CD8-positive, alpha-beta memory T cell (primary cell): ENCODE measurements at regions not wholly inside any gene's neighbourhood (a gene's known extent, or its start where the extent isn't known, plus 50 kb on each side); places are given as distances from the start of the nearest gene placed in this dataset.

Source experiments
- CTCF ChIA-PET: fragments of 350-600 bp; sonication (Branson Sonifier 250); formaldehyde crosslinking; loops from one replicate; lab custom pipeline; 2021; ENCODE audit warnings: antibody characterized with exemption; lab: Charles Lee
- POLR2A ChIA-PET: fragments of 350-600 bp; sonication (Branson Sonifier 250); formaldehyde crosslinking; loops from one replicate; lab custom pipeline; 2021; ENCODE audit warnings: antibody characterized with exemption; lab: Charles Lee
- DNase-seq, 5 donors: peaks; one replicate each; pipeline versions ENCODE4 v3.0.0 to v3.0.0-alpha.2; 2020 to 2022; ENCODE audit warnings: mixed read lengths in 1 of 5
- H3K27ac ChIP-seq: one replicate; pipeline ENCODE4 v1.7.0; 2013; ENCODE audit warnings: low read depth, mild to moderate bottlenecking, low read length, moderate library complexity
- H3K27me3 ChIP-seq: 2 replicates; pipeline ENCODE4 v1.7.0; 2013; ENCODE audit warnings: low read length, mild to moderate bottlenecking; ENCODE audit not compliant: insufficient read depth, poor library complexity, severe bottlenecking
- H3K36me3 ChIP-seq: 2 replicates; pipeline ENCODE4 v1.7.0; 2013; ENCODE audit warnings: mild to moderate bottlenecking, low read length, moderate library complexity; ENCODE audit not compliant: insufficient read depth
- H3K4me1 ChIP-seq: 2 replicates; pipeline ENCODE4 v1.7.0; 2013; ENCODE audit warnings: mild to moderate bottlenecking, low read length, moderate library complexity; ENCODE audit not compliant: insufficient read depth
- H3K4me3 ChIP-seq: 2 replicates; pipeline ENCODE4 v1.7.0; 2013; ENCODE audit warnings: mild to moderate bottlenecking, low read length
- H3K9me3 ChIP-seq: 2 replicates; pipeline ENCODE4 v1.7.0; 2013; ENCODE audit warnings: mild to moderate bottlenecking, low read length
- H3K27ac Mint-ChIP-seq, 8 donors: one replicate each; pipeline ENCODE4 v1.8.0; 2020 to 2021; ENCODE audit warnings: mixed read lengths in 8 of 8, mild to moderate bottlenecking in 6 of 8, inconsistent platforms in 3 of 8, moderate library complexity in 3 of 8
- H3K27me3 Mint-ChIP-seq, 2 donors: one replicate each; pipeline ENCODE4 v1.8.0; 2020 to 2021; ENCODE audit warnings: mixed read lengths in 2 of 2, mild to moderate bottlenecking in 1 of 2, moderate library complexity in 1 of 2
- H3K36me3 Mint-ChIP-seq, 3 donors: one replicate each; pipeline ENCODE4 v1.8.0; 2020 to 2021; ENCODE audit warnings: mixed read lengths in 3 of 3, inconsistent platforms in 1 of 3, mild to moderate bottlenecking in 1 of 3
- H3K4me1 Mint-ChIP-seq, 3 donors: one replicate each; pipeline ENCODE4 v1.8.0; 2020 to 2021; ENCODE audit warnings: mixed read lengths in 3 of 3, inconsistent platforms in 1 of 3, mild to moderate bottlenecking in 1 of 3
- H3K4me3 Mint-ChIP-seq, 7 donors: one replicate each; pipeline ENCODE4 v1.8.0; 2020 to 2021; ENCODE audit warnings: mixed read lengths in 7 of 7, mild to moderate bottlenecking in 6 of 7, moderate library complexity in 4 of 7, inconsistent platforms in 2 of 7
- H3K9me3 Mint-ChIP-seq, 5 donors: one replicate each; pipeline ENCODE4 v1.8.0; 2020 to 2022; ENCODE audit warnings: mixed read lengths in 5 of 5, mild to moderate bottlenecking in 3 of 5, moderate library complexity in 2 of 5, inconsistent platforms in 1 of 5

GRCh38 chr11:70647188-70648166 lies 249.1 kb downstream of the CTTN start:
- ChIA-PET POLR2A (no interaction called here), CTCF (no interaction called here)
- Mint-ChIP-seq H3K27ac (no peak overlapping the region), H3K9me3 (peaks cover 0 to 4% (median 0%) of the 10 kb centered on the region in 5 donors), H3K4me3 (no peak overlapping the region), H3K36me3 (no peaks in the 10 kb centered on the region), H3K27me3 (peaks cover 10 to 25% of the 10 kb centered on the region in 2 donors), H3K4me1 (no peaks in the 10 kb centered on the region)
- Histone ChIP-seq H3K27ac (no peak overlapping the region), H3K4me3 (no peak overlapping the region), H3K4me1 (no peaks in the 10 kb centered on the region), H3K36me3 (no peaks in the 10 kb centered on the region), H3K27me3 (no peaks in the 10 kb centered on the region), H3K9me3 (no peaks in the 10 kb centered on the region)
- DNase-seq: no peak

GRCh38 chr11:70650075-70650909 lies 252.0 kb downstream of the CTTN start:
- POLR2A ChIA-PET: no interaction called here
- CTCF ChIA-PET: no interaction called here
- Mint-ChIP-seq H3K36me3 (no peaks in the 10 kb centered on the region), H3K4me3 (no peak overlapping the region), H3K27ac (no peak overlapping the region), H3K9me3 (peaks cover 0 to 4% (median 0%) of the 10 kb centered on the region in 5 donors), H3K27me3 (peaks cover 5 to 14% of the 10 kb centered on the region in 2 donors), H3K4me1 (no peaks in the 10 kb centered on the region)
- no peak for DNase-seq
- Histone ChIP-seq H3K4me3 (no peak overlapping the region), H3K9me3 (no peaks in the 10 kb centered on the region), H3K27ac (no peak overlapping the region), H3K27me3 (no peaks in the 10 kb centered on the region), H3K4me1 (no peaks in the 10 kb centered on the region), H3K36me3 (no peaks in the 10 kb centered on the region)

- no peaks in the 10 kb centered on the region for H3K4me1 Mint-ChIP-seq
- Histone ChIP-seq H3K27ac (no peak overlapping the region), H3K27me3 (no peaks in the 10 kb centered on the region), H3K9me3 (no peaks in the 10 kb centered on the region), H3K36me3 (no peaks in the 10 kb centered on the region), H3K4me1 (no peaks in the 10 kb centered on the region), H3K4me3 (no peak overlapping the region)
- peaks cover 3 to 18% of the 10 kb centered on the region in 2 donors for H3K27me3 Mint-ChIP-seq
- CTCF ChIA-PET: no interaction called here
- POLR2A ChIA-PET: no interaction called here
- DNase-seq: no peak
- H3K36me3 Mint-ChIP-seq: no peaks in the 10 kb centered on the region
- H3K27ac Mint-ChIP-seq: no peak overlapping the region
- H3K4me3 Mint-ChIP-seq: no peak overlapping the region
- peaks cover 0 to 4% (median 0%) of the 10 kb centered on the region in 5 donors for H3K9me3 Mint-ChIP-seq
Measured at GRCh38 chr11:70651031-70651430, 252.7 kb downstream of the CTTN start.

- Histone ChIP-seq H3K27ac (no peak overlapping the region), H3K4me3 (no peak overlapping the region), H3K36me3 (no peaks in the 10 kb centered on the region), H3K9me3 (no peaks in the 10 kb centered on the region), H3K27me3 (no peaks in the 10 kb centered on the region), H3K4me1 (no peaks in the 10 kb centered on the region)
- Mint-ChIP-seq H3K27me3 (peaks cover 8 to 22% of the 10 kb centered on the region in 2 donors), H3K4me1 (no peaks in the 10 kb centered on the region), H3K9me3 (peaks cover 0 to 2% (median 0%) of the 10 kb centered on the region in 5 donors), H3K27ac (peak overlapping the region in 1 of 8 donors; percentile 24), H3K36me3 (no peaks in the 10 kb centered on the region), H3K4me3 (no peak overlapping the region)
- DNase-seq: no peak
- POLR2A ChIA-PET: no interaction called here
- CTCF ChIA-PET: no interaction called here
Measured at GRCh38 chr11:70654016-70654415, 255.7 kb downstream of the CTTN start.

GRCh38 chr11:70655816-70656215 lies 257.5 kb downstream of the CTTN start:
- Histone ChIP-seq H3K27ac (no peak overlapping the region), H3K27me3 (no peaks in the 10 kb centered on the region), H3K4me3 (no peak overlapping the region), H3K4me1 (no peaks in the 10 kb centered on the region), H3K9me3 (no peaks in the 10 kb centered on the region), H3K36me3 (no peaks in the 10 kb centered on the region)
- no peaks in the 10 kb centered on the region for H3K36me3 Mint-ChIP-seq
- ChIA-PET CTCF (no interaction called here), POLR2A (no interaction called here)
- H3K27me3 Mint-ChIP-seq: peaks cover 10 to 32% of the 10 kb centered on the region in 2 donors
- H3K27ac Mint-ChIP-seq: no peak overlapping the region
- no peak for DNase-seq
- no peaks in the 10 kb centered on the region for H3K4me1 Mint-ChIP-seq
- H3K4me3 Mint-ChIP-seq: no peak overlapping the region
- peaks cover 0 to 2% (median 0%) of the 10 kb centered on the region in 5 donors for H3K9me3 Mint-ChIP-seq

GRCh38 chr11:70656252-70656651 lies 257.9 kb downstream of the CTTN start:
- Histone ChIP-seq H3K9me3 (no peaks in the 10 kb centered on the region), H3K36me3 (no peaks in the 10 kb centered on the region), H3K27ac (no peak overlapping the region), H3K4me3 (no peak overlapping the region), H3K4me1 (no peaks in the 10 kb centered on the region), H3K27me3 (no peaks in the 10 kb centered on the region)
- ChIA-PET POLR2A (no interaction called here), CTCF (no interaction called here)
- Mint-ChIP-seq H3K27me3 (peaks cover 13 to 36% of the 10 kb centered on the region in 2 donors), H3K9me3 (no peaks in the 10 kb centered on the region), H3K36me3 (no peaks in the 10 kb centered on the region), H3K27ac (no peak overlapping the region), H3K4me3 (no peak overlapping the region), H3K4me1 (no peaks in the 10 kb centered on the region)
- DNase-seq: no peak

- no peak for DNase-seq
- no peak overlapping the region for H3K27ac ChIP-seq
- no peak overlapping the region for H3K27ac Mint-ChIP-seq
- no peaks in the 10 kb centered on the region for H3K36me3 Mint-ChIP-seq
- peaks cover 24 to 55% of the 10 kb centered on the region in 2 donors for H3K27me3 Mint-ChIP-seq
- H3K4me1 Mint-ChIP-seq: no peaks in the 10 kb centered on the region
- CTCF ChIA-PET: no interaction called here
- no peak overlapping the region for H3K4me3 ChIP-seq
- no peaks in the 10 kb centered on the region for H3K9me3 ChIP-seq
- H3K4me3 Mint-ChIP-seq: no peak overlapping the region
- H3K27me3 ChIP-seq: peaks cover 5% of the 10 kb centered on the region
- H3K36me3 ChIP-seq: no peaks in the 10 kb centered on the region
- H3K9me3 Mint-ChIP-seq: no peaks in the 10 kb centered on the region
- POLR2A ChIA-PET: no interaction called here
- H3K4me1 ChIP-seq: no peaks in the 10 kb centered on the region
Measured at GRCh38 chr11:70660059-70660888, 261.9 kb downstream of the CTTN start.
